Stimulated activated CD8-positive, alpha-beta memory T cell treated with anti-CD3 and anti-CD28 coated beads, Interleukin-15, amount 100 ng/mL, for 48 hours (primary cell): ENCODE measurements at regions not wholly inside any gene's neighbourhood (a gene's known extent, or its start where the extent isn't known, plus 50 kb on each side); places are given as distances from the start of the nearest gene placed in this dataset.

Experiments
- DNase-seq, 2 donors: peaks; one replicate each; pipeline ENCODE4 v3.0.0-alpha.2; 2020; ENCODE audit warnings: low read depth in 2 of 2

DNA sequence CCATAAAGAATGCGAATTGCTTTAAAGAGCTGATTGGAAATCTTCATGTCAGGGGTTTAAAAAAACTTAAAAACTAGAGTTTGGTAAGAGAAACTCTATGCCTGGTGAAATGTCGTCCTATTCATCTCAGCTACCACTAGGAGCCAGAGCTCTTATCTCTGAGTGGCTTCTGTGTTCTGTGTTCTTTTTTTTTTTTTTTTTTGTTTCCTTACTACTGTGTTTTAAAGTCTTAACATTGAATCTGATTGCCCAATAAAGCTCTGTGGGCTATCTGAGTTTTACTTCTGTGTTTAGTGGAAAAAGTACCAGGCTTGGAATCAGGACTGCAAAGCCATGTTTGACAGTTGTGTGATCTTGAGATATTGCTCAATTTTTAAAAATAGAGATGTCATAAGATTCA is 494.8 kb downstream of the RIT2 start:
- no peak for DNase-seq

DNA sequence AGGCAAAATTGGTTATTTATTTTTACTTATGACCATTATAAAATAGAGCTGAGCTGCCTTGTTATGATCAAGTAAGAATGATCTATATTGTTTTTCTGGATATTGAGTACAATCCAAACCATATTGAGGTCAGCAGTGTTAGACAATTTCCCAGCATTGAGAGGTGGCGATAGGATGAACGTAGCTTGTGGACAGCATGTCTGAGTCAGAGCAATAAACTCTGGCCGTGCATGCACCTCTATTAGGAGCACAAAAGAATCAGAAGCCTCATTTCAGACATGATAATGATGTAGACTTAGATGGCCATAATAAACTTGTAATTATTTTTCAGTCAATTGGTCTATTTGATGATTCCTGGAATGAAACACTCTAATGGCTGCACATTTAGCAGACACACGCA is 491.6 kb downstream of the RIT2 start:
- no peak for DNase-seq

DNA sequence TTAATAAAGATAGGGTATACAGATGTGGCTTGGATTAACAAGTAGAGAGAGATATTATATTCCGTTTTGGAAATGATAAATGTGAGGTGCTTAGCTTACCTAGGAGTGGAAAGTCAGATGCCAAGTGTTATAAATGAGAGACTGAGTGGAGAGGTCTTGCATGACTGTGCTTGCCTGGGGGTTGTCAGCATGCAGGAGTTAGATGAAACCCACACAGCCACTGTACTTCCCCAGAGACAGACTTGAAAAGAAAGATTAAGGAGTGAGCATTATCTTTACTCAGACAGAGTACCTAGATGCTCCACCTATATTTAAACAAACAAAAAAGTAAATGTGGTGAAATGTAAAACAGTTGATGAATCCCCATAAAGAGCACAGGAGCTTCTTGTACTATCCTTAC is 482.7 kb downstream of the RIT2 start:
- no peak for DNase-seq

DNA sequence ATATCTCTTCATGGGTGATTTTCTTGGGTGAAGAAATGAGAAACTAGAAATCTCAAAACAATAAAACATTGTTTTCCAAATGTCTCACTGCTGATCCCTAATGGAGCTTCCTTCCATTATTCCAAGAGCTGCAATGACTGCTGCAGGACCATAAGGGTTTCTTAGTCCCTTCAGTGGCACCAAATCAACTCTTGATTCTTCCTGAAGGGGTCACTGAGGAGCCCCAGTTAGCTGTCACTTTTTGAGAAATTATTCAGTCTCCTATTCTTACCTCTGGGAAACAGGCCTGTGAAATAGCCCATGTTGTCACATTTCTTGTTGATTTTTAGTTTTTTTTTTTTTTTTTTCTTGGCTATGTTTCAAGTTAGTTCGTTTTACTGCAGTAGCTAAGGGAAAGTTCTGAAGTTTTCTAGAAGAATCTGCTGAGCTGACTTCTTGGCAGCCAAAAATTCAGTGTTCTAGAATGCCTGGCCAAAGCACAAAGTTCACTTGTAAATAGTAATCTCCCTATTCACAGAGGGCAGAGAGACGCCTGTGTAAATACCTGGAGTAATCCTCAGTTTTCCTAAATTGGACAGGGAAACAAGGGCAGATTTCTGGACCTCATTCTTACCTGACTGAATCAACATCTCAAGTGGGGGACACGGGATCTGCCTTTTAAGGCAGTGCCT is 480.0 kb downstream of the RIT2 start:
- DNase-seq, result no peak

DNA sequence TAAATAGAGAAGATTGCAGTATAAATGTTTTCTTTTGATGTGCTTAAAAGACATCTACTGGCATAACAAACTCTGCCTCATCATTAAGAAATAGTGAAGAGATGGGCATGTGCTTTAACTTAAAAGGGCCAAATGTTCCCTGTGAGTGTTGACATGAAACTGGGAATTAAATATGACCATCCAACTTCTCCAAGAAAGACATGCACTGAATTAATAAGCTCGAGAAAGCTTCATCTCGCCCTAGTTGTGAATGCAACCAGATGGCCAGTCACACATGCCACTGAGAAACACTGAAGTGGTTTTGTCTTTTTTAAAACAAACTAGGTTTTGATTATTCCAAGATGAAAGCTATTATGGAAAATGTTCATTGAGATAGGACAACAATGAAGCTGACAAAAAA is 479.2 kb downstream of the RIT2 start:
- DNase-seq, result no peak

DNA sequence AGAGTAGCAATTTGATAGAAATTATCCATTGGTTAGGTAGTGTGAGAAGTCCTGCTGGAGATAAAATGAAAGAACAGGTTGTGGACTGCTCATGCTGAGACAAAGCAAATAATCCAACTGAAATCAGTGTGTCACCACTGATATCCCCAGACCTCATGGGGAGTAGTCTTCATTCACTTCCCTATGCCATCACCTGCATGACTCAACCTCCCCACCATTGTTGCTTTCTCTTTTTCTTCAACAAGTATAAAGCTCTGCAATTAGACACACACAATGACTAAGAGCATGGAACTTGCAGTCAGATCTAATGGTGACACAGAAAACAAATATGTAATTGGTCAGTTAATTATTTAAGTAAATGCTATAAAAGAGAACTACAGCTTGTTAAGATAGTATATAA is 475.3 kb downstream of the RIT2 start:
- no peak for DNase-seq

DNA sequence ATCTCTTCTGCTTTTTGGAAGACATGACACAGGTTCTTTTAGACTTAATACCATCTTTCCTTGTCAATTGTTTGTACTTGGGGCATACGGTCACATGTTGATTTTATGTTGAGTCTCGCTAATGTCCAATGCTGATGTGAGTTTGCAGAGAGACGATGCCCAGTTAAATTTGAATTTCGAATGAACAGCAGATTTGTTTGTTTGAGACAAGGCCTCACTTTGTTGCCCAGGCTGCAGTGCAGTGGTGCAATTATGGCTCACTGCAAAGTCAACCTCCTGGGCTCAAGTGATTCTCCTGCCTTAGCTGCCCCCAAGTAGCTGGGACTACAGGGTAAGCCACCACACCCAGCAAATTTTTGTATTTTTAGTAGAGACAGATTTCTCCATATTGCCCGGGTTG is 473.5 kb downstream of the RIT2 start:
- DNase-seq, result no peak

DNA sequence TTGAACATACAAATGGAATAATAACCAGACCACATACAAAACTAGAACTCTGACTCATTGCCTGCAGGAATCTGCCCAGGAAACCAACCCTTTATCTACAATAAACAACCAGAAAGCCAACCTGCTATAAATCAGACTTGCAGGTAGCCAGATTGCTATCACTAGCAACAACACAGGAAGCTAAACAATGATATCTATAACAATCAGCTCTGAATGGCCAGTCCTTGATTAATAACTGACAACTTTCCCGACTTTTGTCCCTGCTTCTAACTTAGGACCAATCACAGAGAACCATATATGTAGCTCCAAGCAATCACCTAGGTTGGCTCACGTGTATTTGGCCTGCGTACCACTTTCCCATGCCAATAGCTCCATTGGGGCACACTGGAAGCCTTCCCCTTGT is 470.8 kb downstream of the RIT2 start:
- no peak for DNase-seq

DNA sequence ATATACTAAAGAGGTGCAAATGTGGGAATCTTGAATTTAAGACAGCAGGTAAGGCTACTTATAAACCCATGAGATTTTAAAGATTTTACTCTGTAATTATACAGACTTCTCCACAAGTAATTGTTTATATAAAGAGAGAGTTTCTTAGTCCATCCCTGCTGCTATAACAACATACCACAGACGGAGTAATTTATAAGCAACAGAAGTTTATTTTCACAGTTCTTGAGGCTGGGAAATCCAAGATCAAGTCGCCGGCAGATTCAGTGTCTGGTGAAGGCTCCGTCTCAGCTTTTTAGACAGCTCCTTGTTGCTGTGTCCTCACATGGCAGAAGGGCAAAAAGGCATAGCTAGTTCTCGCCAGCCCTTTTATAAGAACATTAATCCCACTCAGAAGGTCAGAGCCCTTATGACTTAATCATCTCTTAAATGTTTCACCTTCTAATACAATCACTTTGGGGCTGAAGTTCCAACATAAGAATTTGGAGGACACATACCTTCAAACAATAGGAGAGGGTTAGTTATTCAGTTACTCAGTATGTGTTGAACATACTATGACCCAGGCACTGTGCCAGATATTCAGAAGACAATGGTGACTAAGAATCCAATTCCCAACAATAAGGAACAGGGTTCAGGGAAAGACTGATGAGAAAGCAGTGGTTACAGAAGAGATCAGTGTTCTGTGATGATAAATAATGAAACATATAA is 466.0 kb downstream of the RIT2 start:
- DNase-seq, result no peak

DNA sequence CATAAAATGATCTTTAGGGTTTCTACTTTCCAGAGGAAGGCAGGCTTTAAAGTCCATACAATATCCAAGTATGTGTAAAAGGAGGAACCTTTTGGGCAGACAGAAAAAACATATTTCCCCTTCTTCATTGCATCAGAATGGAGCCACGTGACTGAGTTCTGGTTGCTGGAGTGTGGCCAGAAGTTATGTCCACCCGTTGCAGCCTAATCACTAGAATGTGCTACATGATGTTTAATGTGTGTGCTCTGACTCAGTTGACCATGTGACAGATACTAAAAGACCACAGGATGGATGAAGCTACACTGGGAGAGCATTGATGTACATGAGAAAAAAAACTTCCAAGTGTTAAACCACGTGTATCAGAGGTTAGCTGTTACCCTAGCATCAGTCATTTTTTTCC is 460.9 kb downstream of the RIT2 start:
- no peak for DNase-seq

DNA sequence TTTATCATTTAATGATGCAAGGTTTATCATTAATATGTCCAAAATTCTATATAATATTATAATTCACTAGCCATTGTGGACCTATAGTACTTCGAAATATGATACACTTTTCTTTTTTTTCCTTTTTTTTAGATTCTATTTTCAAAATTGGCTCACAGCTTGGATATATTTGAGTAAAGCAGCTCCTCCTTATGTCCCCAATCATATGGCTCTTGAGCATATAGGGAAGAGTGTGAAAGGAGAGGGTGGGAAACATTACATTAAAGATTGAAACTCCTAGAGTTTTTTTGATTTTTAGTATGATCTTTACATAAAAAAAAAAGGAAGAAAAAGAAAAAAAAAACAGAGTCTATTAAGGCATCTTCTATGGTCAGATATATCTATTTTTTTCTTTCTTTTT is 457.9 kb downstream of the RIT2 start:
- DNase-seq, result no peak

DNA sequence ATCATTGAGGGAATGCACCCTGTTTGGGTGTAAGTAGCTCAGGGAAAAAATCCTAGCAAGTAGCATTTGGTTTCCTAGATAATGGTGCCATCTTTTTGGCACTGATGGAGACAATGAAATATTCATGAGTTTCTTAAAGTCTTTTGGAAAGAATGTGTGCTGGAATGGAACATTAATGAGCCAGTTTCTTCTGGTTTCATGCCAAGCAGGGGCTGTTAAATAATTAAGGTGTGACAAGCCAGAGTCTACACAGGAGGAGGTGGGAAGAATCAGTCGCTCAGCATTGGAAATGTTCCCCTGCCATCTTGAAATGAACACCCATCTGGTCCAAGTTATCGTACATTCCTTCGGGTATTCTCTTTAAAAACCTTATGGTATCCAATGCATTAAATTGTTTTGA is 457.3 kb downstream of the RIT2 start:
- no peak for DNase-seq

DNA sequence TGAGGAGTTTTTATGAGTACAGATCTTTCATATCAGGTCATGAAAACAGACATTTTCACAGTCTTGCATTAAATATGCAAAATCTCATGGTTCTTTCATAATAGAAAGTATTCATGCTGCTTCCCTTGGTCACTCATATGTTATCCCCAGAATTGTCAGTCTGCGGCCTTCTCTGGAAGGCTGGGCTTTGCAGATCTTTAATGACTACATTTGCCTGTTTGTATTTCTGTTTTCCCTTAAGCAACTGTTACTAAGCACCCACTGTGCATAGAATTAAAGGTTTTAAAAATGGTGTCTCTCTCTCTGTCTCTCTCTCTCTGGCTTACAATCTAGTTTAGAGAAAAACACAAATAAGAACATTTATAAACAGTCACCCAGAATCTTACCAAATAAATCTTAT is 456.3 kb downstream of the RIT2 start:
- DNase-seq, result no peak

DNA sequence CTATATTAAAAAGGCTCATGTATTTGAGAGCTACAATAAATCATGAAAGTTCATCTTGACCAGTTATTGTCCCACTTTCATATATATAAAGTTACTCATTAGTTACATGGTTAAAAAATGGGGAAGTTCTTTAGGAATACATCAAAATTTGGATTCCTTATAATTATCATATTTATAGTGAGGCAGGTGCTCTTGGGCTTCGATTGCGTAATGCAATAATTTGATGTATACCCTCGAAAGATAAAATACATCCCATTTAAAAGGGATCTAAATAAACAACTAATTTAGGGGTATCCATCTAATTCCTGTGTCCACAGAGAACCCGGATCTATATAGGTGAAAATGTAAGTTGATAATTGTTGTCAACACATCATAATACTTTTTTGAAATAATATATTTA is 444.6 kb downstream of the RIT2 start:
- DNase-seq, result no peak

DNA sequence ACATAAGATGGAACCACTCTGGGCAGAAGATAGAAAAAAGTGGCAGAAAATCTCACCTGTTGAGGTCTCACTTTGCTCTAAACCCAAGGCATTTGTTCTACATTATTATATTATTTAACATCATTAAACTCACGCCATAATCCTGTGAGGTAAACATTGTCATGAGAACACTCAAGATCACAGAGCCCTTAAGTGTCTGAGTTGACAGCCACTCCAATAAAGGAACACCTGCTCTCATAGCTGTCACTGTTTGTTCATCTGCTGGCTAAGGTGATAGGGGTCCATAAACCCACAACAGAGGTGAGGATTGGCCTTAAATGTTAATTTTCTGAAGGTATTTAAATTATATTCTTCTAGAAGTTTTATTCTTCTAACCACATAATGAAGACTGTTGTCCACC is 439.7 kb downstream of the RIT2 start:
- DNase-seq, result no peak

DNA sequence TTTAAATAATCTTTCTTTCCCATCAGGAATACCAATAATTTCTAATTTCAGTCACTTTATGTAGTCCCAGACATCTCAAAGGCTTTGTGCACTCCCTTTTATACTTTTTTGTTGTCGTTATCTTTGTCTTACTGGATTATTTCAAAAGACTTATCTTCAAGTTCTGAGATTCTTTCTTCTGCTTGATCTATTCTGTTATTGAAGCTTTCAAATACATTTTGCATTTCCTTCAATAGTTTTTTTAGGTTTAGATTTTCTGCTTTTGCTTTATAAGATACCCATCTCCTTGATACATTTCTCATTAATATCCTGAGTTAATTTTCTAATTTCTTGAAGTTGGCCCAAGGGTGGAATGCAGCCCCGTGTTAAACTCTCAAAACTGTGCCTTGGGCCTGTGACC is 432.4 kb downstream of the RIT2 start:
- no peak for DNase-seq

DNA sequence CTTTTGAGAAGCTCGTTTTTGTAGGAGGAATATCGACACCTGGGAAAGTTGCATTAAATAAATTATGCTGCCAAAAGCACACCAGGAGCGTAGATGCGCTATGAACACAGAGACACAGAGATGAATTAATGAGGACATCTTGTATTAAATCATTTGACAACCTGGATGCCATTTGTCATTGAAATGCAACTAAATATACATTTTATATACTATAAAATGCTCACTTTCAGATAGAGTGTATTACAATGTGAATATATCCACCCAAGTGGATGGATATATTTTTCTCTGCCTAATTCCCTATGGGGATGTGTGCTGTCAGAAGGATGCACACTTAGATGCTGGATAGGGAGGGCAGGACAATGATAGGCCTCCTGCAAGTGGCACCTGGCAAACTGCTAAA is 426.2 kb downstream of the RIT2 start:
- DNase-seq, result no peak
